DMS153 (cell line): ENCODE measurements at regions not wholly inside any gene's neighbourhood (a gene's known extent, or its start where the extent isn't known, plus 50 kb on each side); places are given as distances from the start of the nearest gene placed in this dataset.
"Not testable (repeated sequence)": the region's sequence is repeated elsewhere in the genome, so short reads cannot be mapped to it uniquely, and the experiment has no call there.

Experiments
- DNase-seq: peaks from one replicate; lab custom pipeline; 2025; lab: John Stamatoyannopoulos, UW

- no peak for DNase-seq
These were observed 138.8 kb upstream of the SHH start for GRCh38 chr7:155950898-155951553.

GRCh38 chr7:155948845-155949244, 136.6 kb upstream of the SHH start:
- DNase-seq = no peak

GRCh38 chr7:155948423-155948822, 136.2 kb upstream of the SHH start:
- DNase-seq = no peak

GRCh38 chr7:155947051-155947450, 134.8 kb upstream of the SHH start:
- no peak for DNase-seq

GRCh38 chr7:155945670-155946325, 133.5 kb upstream of the SHH start:
- no peak for DNase-seq

GRCh38 chr7:155944901-155945300, 132.6 kb upstream of the SHH start:
- no peak for DNase-seq

- DNase-seq = no peak
These were observed 131.1 kb upstream of the SHH start for GRCh38 chr7:155943251-155943899.

- DNase-seq = no peak
These were observed 130.1 kb upstream of the SHH start for GRCh38 chr7:155942226-155942950.

GRCh38 chr7:155941688-155942087, 129.4 kb upstream of the SHH start:
- DNase-seq = no peak

GRCh38 chr7:155939350-155939749, 127.1 kb upstream of the SHH start:
- DNase-seq = no peak

GRCh38 chr7:155938129-155938528, 125.9 kb upstream of the SHH start:
- DNase-seq = no peak

- no peak for DNase-seq
These were observed 123.5 kb upstream of the SHH start for GRCh38 chr7:155935726-155936125.

- no peak for DNase-seq
These were observed 122.8 kb upstream of the SHH start for GRCh38 chr7:155935005-155935557.

GRCh38 chr7:155932324-155932723, 120.1 kb upstream of the SHH start:
- DNase-seq = not testable (repeated sequence)

- no peak for DNase-seq
These were observed 119.3 kb upstream of the SHH start for GRCh38 chr7:155931396-155932085.

GRCh38 chr7:155930527-155930926, 118.3 kb upstream of the SHH start:
- no peak for DNase-seq

- no peak for DNase-seq
These were observed 117.8 kb upstream of the SHH start for GRCh38 chr7:155930061-155930460.

- DNase-seq = no peak
These were observed 116.3 kb upstream of the SHH start for GRCh38 chr7:155928583-155928982.

GRCh38 chr7:155927905-155928304, 115.6 kb upstream of the SHH start:
- DNase-seq = no peak

GRCh38 chr7:155925682-155926081, 113.4 kb upstream of the SHH start:
- no peak for DNase-seq

GRCh38 chr7:155922067-155922816, 110.0 kb upstream of the SHH start:
- peak; percentile 14 for DNase-seq
